ENCODE measurements at regions not wholly inside any gene's neighbourhood (a gene's known extent, or its start where the extent isn't known, plus 50 kb on each side); places are given as distances from the start of the nearest gene placed in this dataset.

DNA sequence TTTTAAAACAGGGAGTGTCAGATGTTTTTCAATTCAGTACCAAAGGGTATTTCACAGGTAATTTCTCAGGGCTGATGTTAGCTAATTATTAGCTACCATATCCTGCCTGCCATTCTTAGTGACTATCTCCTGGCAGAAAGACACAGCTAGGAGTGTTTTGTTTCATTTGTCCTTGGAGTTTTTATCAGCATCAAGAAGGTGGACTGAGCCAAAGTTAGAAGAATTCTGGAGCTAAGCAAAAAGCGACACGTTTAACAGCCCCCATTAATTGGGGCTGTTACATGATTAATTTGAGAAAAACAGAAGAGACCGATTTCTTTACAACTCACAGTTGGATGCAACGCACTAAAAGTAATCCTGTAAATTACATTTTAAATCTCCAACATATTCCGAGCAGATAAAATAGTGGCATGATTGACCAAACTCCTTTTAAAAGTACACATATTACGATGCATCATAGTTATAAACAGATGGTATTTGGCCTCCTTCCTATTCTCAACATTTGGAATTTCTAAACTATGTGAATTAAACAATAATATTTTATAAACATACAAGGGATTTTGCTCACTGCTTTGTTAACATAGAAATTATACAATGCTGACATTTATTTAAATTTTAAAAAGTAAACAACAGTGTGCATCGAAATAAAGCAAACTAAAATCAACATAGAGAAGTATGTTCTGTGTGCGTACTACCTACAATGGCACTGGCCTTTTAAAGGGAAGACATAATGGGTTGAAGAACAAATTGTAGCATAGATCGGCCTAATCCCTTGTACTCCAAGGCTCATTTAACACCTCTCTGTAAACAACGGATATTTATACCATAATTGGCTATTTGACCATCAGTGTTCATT lies 585.1 kb downstream of the ZEB2 start:
- Histone ChIP-seq H3K27me3 (peaks cover 24% of the 10 kb centered on the region), H3K4me1 (no peaks in the 10 kb centered on the region), H3K36me3 (no peaks in the 10 kb centered on the region), H3K9ac (ENCODE audit: low read depth in 2 of 2, low read length in 2 of 2) (no peak overlapping the region), H3K4me3 (no peak overlapping the region), H3K9me3 (no peaks in the 10 kb centered on the region), H3K27ac (no peak overlapping the region)
- intact Hi-C loops (cut with DNase I): no loop called here
- TF ChIP-seq, protein P1, sequence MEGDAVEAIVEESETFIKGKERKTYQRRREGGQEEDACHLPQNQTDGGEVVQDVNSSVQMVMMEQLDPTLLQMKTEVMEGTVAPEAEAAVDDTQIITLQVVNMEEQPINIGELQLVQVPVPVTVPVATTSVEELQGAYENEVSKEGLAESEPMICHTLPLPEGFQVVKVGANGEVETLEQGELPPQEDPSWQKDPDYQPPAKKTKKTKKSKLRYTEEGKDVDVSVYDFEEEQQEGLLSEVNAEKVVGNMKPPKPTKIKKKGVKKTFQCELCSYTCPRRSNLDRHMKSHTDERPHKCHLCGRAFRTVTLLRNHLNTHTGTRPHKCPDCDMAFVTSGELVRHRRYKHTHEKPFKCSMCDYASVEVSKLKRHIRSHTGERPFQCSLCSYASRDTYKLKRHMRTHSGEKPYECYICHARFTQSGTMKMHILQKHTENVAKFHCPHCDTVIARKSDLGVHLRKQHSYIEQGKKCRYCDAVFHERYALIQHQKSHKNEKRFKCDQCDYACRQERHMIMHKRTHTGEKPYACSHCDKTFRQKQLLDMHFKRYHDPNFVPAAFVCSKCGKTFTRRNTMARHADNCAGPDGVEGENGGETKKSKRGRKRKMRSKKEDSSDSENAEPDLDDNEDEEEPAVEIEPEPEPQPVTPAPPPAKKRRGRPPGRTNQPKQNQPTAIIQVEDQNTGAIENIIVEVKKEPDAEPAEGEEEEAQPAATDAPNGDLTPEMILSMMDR (IDR thresholded peaks at IDR 0.05): no peak
- no peak for DNase-seq

DNA sequence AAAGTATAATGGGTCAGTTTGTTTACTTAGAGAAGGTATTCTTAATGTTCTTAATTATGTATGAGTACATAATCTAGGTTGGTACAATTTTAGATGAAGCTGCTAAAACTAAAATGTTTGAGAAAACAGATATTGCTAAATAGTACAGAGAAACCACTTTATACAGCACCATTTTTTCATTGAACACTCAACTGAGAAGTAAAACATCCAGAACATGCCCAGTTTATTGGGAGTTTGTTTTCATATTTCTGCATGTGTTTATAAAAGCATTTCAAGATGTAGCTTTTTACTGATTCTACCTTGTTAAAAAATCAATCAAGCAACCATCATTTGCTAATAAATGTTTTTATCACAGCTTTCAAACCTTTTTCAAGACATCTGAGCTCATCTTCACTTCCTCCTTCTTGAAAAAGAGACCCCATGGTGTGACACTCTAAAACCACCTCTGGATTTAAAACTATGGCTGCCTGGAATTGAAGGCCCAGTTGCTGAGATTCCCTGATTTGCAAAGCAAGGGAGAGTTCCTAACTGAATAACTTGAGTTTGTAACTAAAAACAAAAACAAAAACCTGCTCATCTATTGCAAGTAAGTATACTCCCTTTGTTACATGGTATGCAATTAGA lies 585.9 kb downstream of the ZEB2 start:
- no peaks in the 10 kb centered on the region for H3K4me1 ChIP-seq
- no peaks in the 10 kb centered on the region for H3K36me3 ChIP-seq
- no peak for DNase-seq
- no peak overlapping the region for H3K9ac ChIP-seq (ENCODE audit: low read depth in 2 of 2, low read length in 2 of 2)
- intact Hi-C loops (cut with DNase I): no loop called here
- TF ChIP-seq, protein P1 (IDR thresholded peaks at IDR 0.05): no peak
- H3K27ac ChIP-seq: no peak overlapping the region
- H3K27me3 ChIP-seq: peaks cover 24% of the 10 kb centered on the region
- H3K9me3 ChIP-seq: no peaks in the 10 kb centered on the region
- H3K4me3 ChIP-seq: no peak overlapping the region

DNA sequence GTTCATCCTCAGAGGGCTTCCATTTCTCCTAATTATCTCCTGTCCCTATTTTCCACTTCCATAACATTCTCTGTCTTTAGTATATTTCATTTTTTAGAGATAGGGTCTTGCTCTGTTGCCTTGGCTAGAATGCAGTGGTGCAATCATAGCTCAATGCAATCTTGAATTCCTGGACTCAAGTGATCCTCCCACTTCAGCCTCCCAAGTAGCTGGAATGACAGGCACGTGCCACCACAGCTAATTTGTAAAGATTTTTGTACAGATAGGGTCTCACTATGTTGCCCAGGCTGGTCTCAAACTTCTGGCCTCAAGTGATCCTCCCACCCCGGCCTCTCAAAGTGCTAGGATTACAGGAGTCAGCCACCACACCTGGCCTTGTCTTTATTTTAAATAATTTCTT lies 589.0 kb downstream of the ZEB2 start:
- DNase-seq: no peak
- TF ChIP-seq, protein P1 (IDR thresholded peaks at IDR 0.05): no peak
- intact Hi-C loops (cut with DNase I): no loop called here

DNA sequence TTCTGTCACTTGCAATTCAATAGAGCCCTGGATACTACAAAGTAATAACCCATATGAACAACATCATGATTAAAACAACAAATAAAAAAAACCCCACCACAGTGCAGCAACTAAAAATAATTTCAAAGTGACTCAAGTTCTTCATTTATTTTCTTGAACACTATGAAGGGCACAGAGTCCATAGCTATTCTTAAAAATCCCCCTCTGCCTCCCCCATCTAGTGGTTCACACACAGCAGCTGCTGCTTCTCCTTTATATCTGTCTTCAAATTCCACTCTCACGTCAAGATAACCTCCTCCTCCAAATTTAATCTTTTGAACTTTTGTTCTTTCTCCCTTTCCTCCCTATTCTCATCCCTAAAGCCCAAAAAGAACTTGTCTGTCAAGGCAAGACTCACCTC lies 591.3 kb downstream of the ZEB2 start:
- no peaks in the 10 kb centered on the region for H3K4me1 ChIP-seq
- peaks cover 7% of the 10 kb centered on the region for H3K27me3 ChIP-seq
- TF ChIP-seq, protein P1 (IDR thresholded peaks at IDR 0.05): no peak
- H3K9ac ChIP-seq (ENCODE audit: low read depth in 2 of 2, low read length in 2 of 2): no peak overlapping the region
- H3K36me3 ChIP-seq: no peaks in the 10 kb centered on the region
- no peak for DNase-seq
- no peaks in the 10 kb centered on the region for H3K9me3 ChIP-seq
- intact Hi-C loops (cut with DNase I): no loop called here
- no peak overlapping the region for H3K27ac ChIP-seq
- H3K4me3 ChIP-seq: no peak overlapping the region

More for the DNA sequence above, 589.0 kb downstream of the ZEB2 start:
- Histone ChIP-seq H3K9me3 (no peaks in the 10 kb centered on the region), H3K36me3 (no peaks in the 10 kb centered on the region), H3K9ac (ENCODE audit: low read depth in 2 of 2, low read length in 2 of 2) (no peak overlapping the region), H3K27ac (no peak overlapping the region), H3K4me1 (no peaks in the 10 kb centered on the region), H3K4me3 (no peak overlapping the region), H3K27me3 (peaks cover 7% of the 10 kb centered on the region)

DNA sequence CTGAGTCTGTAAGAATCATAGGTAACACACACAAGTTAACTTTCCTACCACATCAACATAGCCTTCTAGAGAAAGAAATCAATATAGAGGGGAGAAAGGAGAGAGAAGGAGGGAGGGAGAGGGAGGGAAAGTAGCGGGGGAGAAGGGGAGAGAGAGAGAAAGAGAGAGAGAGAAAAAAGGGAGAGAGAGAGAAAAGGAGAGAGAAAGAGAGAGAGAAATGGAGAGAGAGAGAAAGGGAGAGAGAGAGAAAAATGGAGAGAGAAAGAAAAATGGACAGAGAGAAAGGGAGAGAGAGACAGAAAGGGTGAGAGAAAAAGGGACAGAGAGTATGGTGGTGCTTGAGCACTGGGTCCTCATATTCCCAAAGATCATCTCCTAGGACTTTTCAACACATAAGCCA lies 591.7 kb downstream of the ZEB2 start:
- intact Hi-C loops (cut with DNase I): no loop called here
- no peak overlapping the region for H3K27ac ChIP-seq
- TF ChIP-seq, protein P1 (IDR thresholded peaks at IDR 0.05): no peak
- no peaks in the 10 kb centered on the region for H3K36me3 ChIP-seq
- H3K4me3 ChIP-seq: no peak overlapping the region
- no peaks in the 10 kb centered on the region for H3K9me3 ChIP-seq
- H3K4me1 ChIP-seq: no peaks in the 10 kb centered on the region
- no peak overlapping the region for H3K9ac ChIP-seq (ENCODE audit: low read depth in 2 of 2, low read length in 2 of 2)
- no peak for DNase-seq
- H3K27me3 ChIP-seq: peaks cover 6% of the 10 kb centered on the region
